RWPE1 (cell line): ENCODE measurements at regions not wholly inside any gene's neighbourhood (a gene's known extent, or its start where the extent isn't known, plus 50 kb on each side); places are given as distances from the start of the nearest gene placed in this dataset.
A peak's percentile ranks its signal among the peaks of the same experiment; 100 is the strongest.
"Not testable (repeated sequence)": the region's sequence is repeated elsewhere in the genome, so short reads cannot be mapped to it uniquely, and the experiment has no call there.

ENCODE experiments used
- CTCF ChIA-PET: fragments of 350-600 bp; sonication (Branson Sonifier 250); formaldehyde crosslinking; extraction: SDS; loops from one replicate; lab custom pipeline; 2021; lab: Yijun Ruan, JAX
- POLR2A ChIA-PET: fragments of 400-600 bp; formaldehyde crosslinking; extraction: SDS; loops from one replicate; lab custom pipeline; 2020; ENCODE audit warnings: antibody characterized with exemption; ENCODE audit not compliant: low non-redundant PET; lab: Yijun Ruan, JAX
- DNase-seq: peaks from one replicate; pipeline ENCODE4 v3.0.0; 2012; ENCODE audit warnings: low spot score
- H3K27ac ChIP-seq: fragments of 450-650 bp; 2 replicates; pipeline ENCODE4 v1.5.1; 2017
- CTCF ChIP-seq: fragments of 450-650 bp; conservative IDR thresholded peaks from 2 replicates; pipeline ENCODE4 v1.5.1; 2017; ENCODE audit warnings: low read depth, mild to moderate bottlenecking

GRCh38 chr6:16824845-16825685 is 63.8 kb upstream of the ATXN1 start:
- TF ChIP-seq CTCF, result no peak
- DNase-seq, result no peak
- CTCF ChIA-PET, result interaction anchor here (0.6 to 0.8 kb wide), 2 partner anchors 38 to 62 kb away, joined by 3 to 5 read pairs; no protein-coding TSS in a partner anchor
- POLR2A ChIA-PET, result no interaction called here
- no peak overlapping the region for H3K27ac ChIP-seq

- TF ChIP-seq CTCF, result no peak
- POLR2A ChIA-PET, result no interaction called here
- CTCF ChIA-PET, result interaction anchor here (0.6 to 0.7 kb wide), 2 partner anchors 29 to 33 kb away, joined by 3 read pairs; no protein-coding TSS in a partner anchor
- DNase-seq, result no peak
- no peak overlapping the region for H3K27ac ChIP-seq
Observed at GRCh38 chr6:16823718-16824352, 62.6 kb upstream of the ATXN1 start.

GRCh38 chr6:16822975-16823717 is 61.9 kb upstream of the ATXN1 start:
- DNase-seq, result no peak
- no peak overlapping the region for H3K27ac ChIP-seq
- ChIA-PET POLR2A (interaction anchor here (0.5 kb wide), 1 partner anchor 144 kb away, joined by 3 read pairs; no protein-coding TSS in a partner anchor), CTCF (interaction anchor here (0.7 kb wide), 2 partner anchors 30 to 178 kb away, joined by 3 to 4 read pairs; no protein-coding TSS in a partner anchor)
- TF ChIP-seq CTCF, result no peak

GRCh38 chr6:16822529-16822928 is 61.3 kb upstream of the ATXN1 start:
- peak; percentile 19 for DNase-seq
- TF ChIP-seq CTCF, result no peak
- ChIA-PET POLR2A (interaction anchor here (0.5 kb wide), 1 partner anchor 145 kb away, joined by 3 read pairs; no protein-coding TSS in a partner anchor), CTCF (interaction anchor here (0.6 to 1.5 kb wide), 3 partner anchors 179 to 491 kb away, joined by 4 to 5 read pairs (median 4); no protein-coding TSS in a partner anchor)
- H3K27ac ChIP-seq, result no peak overlapping the region

GRCh38 chr6:16821834-16822264 is 60.6 kb upstream of the ATXN1 start:
- CTCF ChIA-PET, result interaction anchor here (0.6 to 1.5 kb wide), 2 partner anchors 308 to 490 kb away, joined by 4 to 5 read pairs; no protein-coding TSS in a partner anchor
- H3K27ac ChIP-seq, result no peak overlapping the region
- TF ChIP-seq CTCF, result no peak
- POLR2A ChIA-PET, result no interaction called here
- DNase-seq, result no peak

- H3K27ac ChIP-seq, DNase-seq, POLR2A ChIA-PET: not testable (repeated sequence)
- CTCF ChIA-PET, result interaction anchor here (0.6 to 1.1 kb wide), 3 partner anchors 56 to 1719 kb away, joined by 3 to 4 read pairs (median 3); no protein-coding TSS in a partner anchor
Observed at GRCh38 chr6:16820262-16820661, 59.0 kb upstream of the ATXN1 start.
